ENCODE measurements at regions not wholly inside any gene's neighbourhood (a gene's known extent, or its start where the extent isn't known, plus 50 kb on each side); places are given as distances from the start of the nearest gene placed in this dataset.

DNA sequence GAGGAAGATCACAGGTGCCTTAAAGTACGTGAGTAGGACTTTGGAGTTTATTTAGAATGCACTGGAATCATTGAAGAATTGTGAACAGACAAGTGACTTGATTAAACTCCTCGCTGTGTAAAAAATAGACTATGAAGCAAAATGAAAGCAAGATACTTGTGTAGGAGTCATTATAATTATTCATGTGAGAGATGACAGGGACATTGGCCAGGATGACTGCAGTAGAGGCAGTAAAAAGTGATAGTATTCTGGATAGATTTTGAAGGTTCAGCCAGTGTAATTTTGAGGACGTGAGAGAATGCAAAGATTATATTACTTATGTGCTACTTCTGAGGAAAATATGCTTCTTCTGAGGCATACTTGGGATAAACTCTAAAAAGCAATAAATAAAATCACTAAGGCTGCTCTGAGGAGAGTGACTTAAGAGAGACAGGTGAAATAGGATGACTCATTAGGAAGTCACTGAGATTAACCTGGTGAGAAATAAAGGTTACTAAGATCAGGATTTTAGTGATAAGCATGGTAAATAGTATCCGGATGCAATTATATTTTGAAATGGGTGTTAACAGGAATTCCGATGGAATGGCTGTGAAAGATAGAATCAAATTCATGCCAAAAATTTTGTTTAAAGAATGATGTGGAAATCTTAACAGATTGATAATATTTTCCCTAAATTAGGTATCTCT is 202.0 kb downstream of the CENPW start:
- TF ChIP-seq, protein P1, sequence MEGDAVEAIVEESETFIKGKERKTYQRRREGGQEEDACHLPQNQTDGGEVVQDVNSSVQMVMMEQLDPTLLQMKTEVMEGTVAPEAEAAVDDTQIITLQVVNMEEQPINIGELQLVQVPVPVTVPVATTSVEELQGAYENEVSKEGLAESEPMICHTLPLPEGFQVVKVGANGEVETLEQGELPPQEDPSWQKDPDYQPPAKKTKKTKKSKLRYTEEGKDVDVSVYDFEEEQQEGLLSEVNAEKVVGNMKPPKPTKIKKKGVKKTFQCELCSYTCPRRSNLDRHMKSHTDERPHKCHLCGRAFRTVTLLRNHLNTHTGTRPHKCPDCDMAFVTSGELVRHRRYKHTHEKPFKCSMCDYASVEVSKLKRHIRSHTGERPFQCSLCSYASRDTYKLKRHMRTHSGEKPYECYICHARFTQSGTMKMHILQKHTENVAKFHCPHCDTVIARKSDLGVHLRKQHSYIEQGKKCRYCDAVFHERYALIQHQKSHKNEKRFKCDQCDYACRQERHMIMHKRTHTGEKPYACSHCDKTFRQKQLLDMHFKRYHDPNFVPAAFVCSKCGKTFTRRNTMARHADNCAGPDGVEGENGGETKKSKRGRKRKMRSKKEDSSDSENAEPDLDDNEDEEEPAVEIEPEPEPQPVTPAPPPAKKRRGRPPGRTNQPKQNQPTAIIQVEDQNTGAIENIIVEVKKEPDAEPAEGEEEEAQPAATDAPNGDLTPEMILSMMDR (IDR thresholded peaks at IDR 0.05; ENCODE audit: insufficient read depth, low read depth, low read length) = no peak
- TF ChIP-seq EZH2 (IDR thresholded peaks at IDR 0.05; ENCODE audit: insufficient read depth, low read length) = no peak
